ENCODE measurements at regions not wholly inside any gene's neighbourhood (a gene's known extent, or its start where the extent isn't known, plus 50 kb on each side); places are given as distances from the start of the nearest gene placed in this dataset.
A peak's percentile ranks its signal among the peaks of the same experiment; 100 is the strongest.

- CTCF ChIA-PET, result interaction anchor here (0.6 kb wide), 1 partner anchor 31 kb away, joined by 3 read pairs; no protein-coding TSS in a partner anchor
- Mint-ChIP-seq H3K27ac (ENCODE audit: unreplicated experiment) (no peak overlapping the region), H3K27me3 (ENCODE audit: unreplicated experiment) (no peaks in the 10 kb centered on the region), H3K36me3 (ENCODE audit: insufficient read depth, unreplicated experiment) (no peaks in the 10 kb centered on the region), H3K4me3 (ENCODE audit: low read depth, unreplicated experiment) (no peak overlapping the region), H3K9me3 (ENCODE audit: low read depth, unreplicated experiment) (no peaks in the 10 kb centered on the region), H3K4me1 (ENCODE audit: low read depth, unreplicated experiment) (peaks cover 20% of the 10 kb centered on the region)
- no peak for TF ChIP-seq CTCF (IDR thresholded peaks at IDR 0.05; ENCODE audit: unreplicated experiment)
- intact Hi-C loops (cut with micrococcal nuclease; ENCODE audit: unreplicated experiment), result no loop called here
- peak; percentile 15 for DNase-seq
- no TSS peak for BruUV-seq (replicated peaks)
Observed at GRCh38 chr12:89859508-89860220, 151.0 kb upstream of the ATP2B1 start.

DNA sequence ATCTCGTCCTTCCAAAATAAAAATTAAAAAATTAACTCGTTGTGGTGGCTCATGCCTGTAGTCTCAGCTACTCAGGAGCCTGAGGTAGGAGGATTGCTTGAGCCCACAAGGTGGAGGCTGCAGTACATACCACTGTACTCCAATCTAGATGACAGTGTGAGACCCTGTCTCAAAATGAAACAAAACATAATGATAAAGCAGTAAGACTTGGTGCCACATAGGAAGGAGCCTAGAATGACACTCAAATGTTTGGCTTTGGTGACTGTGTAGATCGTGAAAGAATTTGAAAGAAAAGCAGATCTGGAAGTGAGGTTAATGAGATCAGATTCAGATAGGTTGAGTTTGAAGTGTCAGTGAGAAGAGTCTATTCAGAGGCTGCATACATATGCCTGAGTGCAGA is 150.1 kb upstream of the ATP2B1 start:
- Mint-ChIP-seq H3K4me3 (ENCODE audit: low read depth, unreplicated experiment) (no peak overlapping the region), H3K36me3 (ENCODE audit: insufficient read depth, unreplicated experiment) (no peaks in the 10 kb centered on the region), H3K4me1 (ENCODE audit: low read depth, unreplicated experiment) (peaks cover 20% of the 10 kb centered on the region), H3K27me3 (ENCODE audit: unreplicated experiment) (no peaks in the 10 kb centered on the region), H3K9me3 (ENCODE audit: low read depth, unreplicated experiment) (no peaks in the 10 kb centered on the region), H3K27ac (ENCODE audit: unreplicated experiment) (no peak overlapping the region)
- no peak for TF ChIP-seq CTCF (IDR thresholded peaks at IDR 0.05; ENCODE audit: unreplicated experiment)
- CTCF ChIA-PET, result no interaction called here
- no peak for DNase-seq
- intact Hi-C loops (cut with micrococcal nuclease; ENCODE audit: unreplicated experiment), result no loop called here
- BruUV-seq (replicated peaks), result no TSS peak

DNA sequence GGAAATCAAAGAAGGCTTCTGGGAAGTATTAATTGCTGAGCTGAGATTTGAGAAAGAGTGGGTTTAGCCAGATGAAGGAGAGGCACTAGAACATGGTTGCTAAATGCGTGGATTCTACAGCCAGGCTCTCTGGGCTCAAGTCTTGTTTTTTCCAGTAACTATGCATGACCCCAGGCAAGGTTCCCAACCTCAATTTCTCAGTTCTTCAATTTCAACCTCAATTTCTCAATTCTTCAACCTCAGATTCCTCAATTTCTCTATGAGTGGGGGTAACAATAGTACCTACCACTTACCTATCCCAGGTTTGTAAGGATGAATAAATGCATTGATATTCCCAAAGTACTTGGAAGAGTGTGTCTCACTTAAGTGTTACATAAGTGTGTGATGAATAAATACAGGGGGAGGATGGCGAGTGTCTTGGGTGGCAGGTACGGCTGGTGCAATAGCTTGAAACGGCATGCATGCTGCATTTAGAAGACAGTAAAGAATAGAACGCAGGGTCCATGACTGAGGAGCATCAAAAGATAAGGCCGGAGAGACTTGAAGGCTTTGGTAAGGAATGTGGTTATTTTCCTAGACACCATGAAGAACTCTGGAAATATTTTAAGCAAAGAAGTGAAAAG is 149.1 kb upstream of the ATP2B1 start:
- intact Hi-C loops (cut with micrococcal nuclease; ENCODE audit: unreplicated experiment), result no loop called here
- TF ChIP-seq CTCF (IDR thresholded peaks at IDR 0.05; ENCODE audit: unreplicated experiment), result no peak
- CTCF ChIA-PET, result no interaction called here
- Mint-ChIP-seq H3K27me3 (ENCODE audit: unreplicated experiment) (no peaks in the 10 kb centered on the region), H3K4me1 (ENCODE audit: low read depth, unreplicated experiment) (peaks cover 20% of the 10 kb centered on the region), H3K36me3 (ENCODE audit: insufficient read depth, unreplicated experiment) (no peaks in the 10 kb centered on the region), H3K4me3 (ENCODE audit: low read depth, unreplicated experiment) (no peak overlapping the region), H3K9me3 (ENCODE audit: low read depth, unreplicated experiment) (no peaks in the 10 kb centered on the region), H3K27ac (ENCODE audit: unreplicated experiment) (no peak overlapping the region)
- DNase-seq, result no peak
- no TSS peak for BruUV-seq (replicated peaks)

GRCh38 chr12:89856431-89856830 is 147.8 kb upstream of the ATP2B1 start:
- Mint-ChIP-seq H3K4me3 (ENCODE audit: low read depth, unreplicated experiment) (no peak overlapping the region), H3K27me3 (ENCODE audit: unreplicated experiment) (no peaks in the 10 kb centered on the region), H3K4me1 (ENCODE audit: low read depth, unreplicated experiment) (peaks cover 20% of the 10 kb centered on the region), H3K36me3 (ENCODE audit: insufficient read depth, unreplicated experiment) (no peaks in the 10 kb centered on the region), H3K27ac (ENCODE audit: unreplicated experiment) (no peak overlapping the region), H3K9me3 (ENCODE audit: low read depth, unreplicated experiment) (no peaks in the 10 kb centered on the region)
- no TSS peak for BruUV-seq (replicated peaks)
- intact Hi-C loops (cut with micrococcal nuclease; ENCODE audit: unreplicated experiment), result no loop called here
- CTCF ChIA-PET, result interaction anchor here (0.6 kb wide), 1 partner anchor 150 kb away, joined by 3 read pairs; no protein-coding TSS in a partner anchor
- TF ChIP-seq CTCF (IDR thresholded peaks at IDR 0.05; ENCODE audit: unreplicated experiment), result no peak
- DNase-seq, result no peak
